DND-41 (cell line): ENCODE measurements at regions not wholly inside any gene's neighbourhood (a gene's known extent, or its start where the extent isn't known, plus 50 kb on each side); places are given as distances from the start of the nearest gene placed in this dataset.

Source experiments
- ATAC-seq: fragments of 200-7000 bp; cut with Tn5 transposase; 3 replicates; pipeline ENCODE4 v1.9.1; 2021; ENCODE audit warnings: low read depth; ENCODE audit not compliant: insufficient read depth
- DNase-seq: peaks from one replicate; pipeline ENCODE4 v3.0.0-alpha.2; 2020
- H2AFZ ChIP-seq: 2 replicates; pipeline ENCODE4 v1.6.0; 2012; ENCODE audit warnings: low read depth, low read length
- H3K27ac ChIP-seq: 2 replicates; pipeline ENCODE4 v1.5.1; 2012; ENCODE audit warnings: low read length, inconsistent platforms
- H3K27me3 ChIP-seq: fragments of 200-600 bp; sonication (generic); 2 replicates; pipeline ENCODE4 v1.6.0; 2012; ENCODE audit warnings: low read length, mild to moderate bottlenecking, inconsistent platforms; ENCODE audit not compliant: insufficient read depth, poor library complexity
- H3K36me3 ChIP-seq: 2 replicates; pipeline ENCODE4 v1.5.1; 2012; ENCODE audit warnings: low read length, inconsistent platforms; ENCODE audit not compliant: insufficient read depth
- H3K4me1 ChIP-seq: 2 replicates; pipeline ENCODE4 v1.5.1; 2012; ENCODE audit warnings: mild to moderate bottlenecking, low read length; ENCODE audit not compliant: insufficient read depth
- H3K4me2 ChIP-seq: 2 replicates; pipeline ENCODE4 v1.6.0; 2012; ENCODE audit warnings: mild to moderate bottlenecking, moderate library complexity, low read length, inconsistent platforms; ENCODE audit not compliant: insufficient read depth
- H3K4me3 ChIP-seq, 2 experiments: fragments of 200-600 bp in 1 of 2; shearing (Covaris generic) in 1 of 2; 2 replicates each; pipeline ENCODE4 v1.5.1; 2012 to 2016; ENCODE audit warnings: inconsistent platforms in 2 of 2, low read length in 2 of 2, mild to moderate bottlenecking in 2 of 2, low read depth in 1 of 2, moderate library complexity in 1 of 2
- H3K79me2 ChIP-seq: 2 replicates; pipeline ENCODE4 v1.6.0; 2012; ENCODE audit warnings: low read length, inconsistent platforms; ENCODE audit not compliant: insufficient read depth
- H3K9ac ChIP-seq: 2 replicates; pipeline ENCODE4 v1.6.0; 2012; ENCODE audit warnings: low read depth, mild to moderate bottlenecking, inconsistent platforms, low read length, moderate library complexity
- H3K9me3 ChIP-seq: 2 replicates; pipeline ENCODE4 v1.5.1; 2012; ENCODE audit warnings: low read length, moderate library complexity, mild to moderate bottlenecking, inconsistent platforms; ENCODE audit not compliant: insufficient read depth, severe bottlenecking
- H4K20me1 ChIP-seq: 2 replicates; pipeline ENCODE4 v1.6.0; 2012; ENCODE audit warnings: low read length; ENCODE audit not compliant: insufficient read depth
- CTCF ChIP-seq: IDR thresholded peaks from 2 replicates; pipeline ENCODE4 v1.5.1; 2012; ENCODE audit warnings: borderline replicate concordance, low read length, moderate library complexity, mild to moderate bottlenecking; ENCODE audit not compliant: poor library complexity, severe bottlenecking; ENCODE audit errors: extremely low read depth
- EZH2 ChIP-seq: IDR thresholded peaks from 3 replicates; pipeline ENCODE4 v1.6.1; 2012; ENCODE audit warnings: borderline replicate concordance, low read depth, mild to moderate bottlenecking, moderate library complexity, low read length, inconsistent platforms; ENCODE audit not compliant: severe bottlenecking

- H3K9me3 ChIP-seq: no peaks in the 10 kb centered on the region
- no peaks in the 10 kb centered on the region for H3K36me3 ChIP-seq
- no peak for TF ChIP-seq CTCF
- no peak for TF ChIP-seq EZH2
- no peak overlapping the region for H3K9ac ChIP-seq
- H3K27ac ChIP-seq: no peak overlapping the region
- no peak for ATAC-seq
- DNase-seq: no peak
- no peaks in the 10 kb centered on the region for H3K4me1 ChIP-seq
- no peak overlapping the region for H3K4me3 ChIP-seq
- H4K20me1 ChIP-seq: no peaks in the 10 kb centered on the region
- H3K4me2 ChIP-seq: no peak overlapping the region
- no peaks in the 10 kb centered on the region for H3K27me3 ChIP-seq
- H2AFZ ChIP-seq: no peak overlapping the region
- H3K79me2 ChIP-seq: no peaks in the 10 kb centered on the region
Observed at GRCh38 chr2:146212602-146213001, 1632.2 kb upstream of the ACVR2A start.

GRCh38 chr2:146209842-146210275 is 1635.0 kb upstream of the ACVR2A start:
- H3K4me3 ChIP-seq: no peak overlapping the region
- H4K20me1 ChIP-seq: no peaks in the 10 kb centered on the region
- TF ChIP-seq EZH2 (no peak), CTCF (no peak)
- H3K79me2 ChIP-seq: no peaks in the 10 kb centered on the region
- no peaks in the 10 kb centered on the region for H3K9me3 ChIP-seq
- no peak overlapping the region for H2AFZ ChIP-seq
- no peaks in the 10 kb centered on the region for H3K27me3 ChIP-seq
- H3K4me2 ChIP-seq: no peak overlapping the region
- H3K36me3 ChIP-seq: no peaks in the 10 kb centered on the region
- H3K4me1 ChIP-seq: no peaks in the 10 kb centered on the region
- no peak overlapping the region for H3K9ac ChIP-seq
- no peak overlapping the region for H3K27ac ChIP-seq
- ATAC-seq (no peak), DNase-seq (no peak)

- ATAC-seq (no peak), DNase-seq (no peak)
- Histone ChIP-seq H3K4me3 (no peak overlapping the region), H3K9me3 (no peaks in the 10 kb centered on the region), H3K79me2 (no peaks in the 10 kb centered on the region), H2AFZ (no peak overlapping the region), H3K4me2 (no peak overlapping the region), H3K27me3 (no peaks in the 10 kb centered on the region), H3K4me1 (no peaks in the 10 kb centered on the region), H3K36me3 (no peaks in the 10 kb centered on the region), H4K20me1 (no peaks in the 10 kb centered on the region), H3K9ac (no peak overlapping the region), H3K27ac (no peak overlapping the region)
- no peak for TF ChIP-seq CTCF
- no peak for TF ChIP-seq EZH2
Observed at GRCh38 chr2:146207901-146208300, 1636.9 kb upstream of the ACVR2A start.

- no peak overlapping the region for H3K4me3 ChIP-seq
- H4K20me1 ChIP-seq: no peaks in the 10 kb centered on the region
- no peaks in the 10 kb centered on the region for H3K79me2 ChIP-seq
- no peak overlapping the region for H2AFZ ChIP-seq
- ATAC-seq: no peak
- no peaks in the 10 kb centered on the region for H3K27me3 ChIP-seq
- no peak overlapping the region for H3K9ac ChIP-seq
- H3K4me1 ChIP-seq: no peaks in the 10 kb centered on the region
- no peak for TF ChIP-seq EZH2
- TF ChIP-seq CTCF: no peak
- DNase-seq: no peak
- no peak overlapping the region for H3K27ac ChIP-seq
- no peaks in the 10 kb centered on the region for H3K36me3 ChIP-seq
- H3K9me3 ChIP-seq: no peaks in the 10 kb centered on the region
- no peak overlapping the region for H3K4me2 ChIP-seq
Observed at GRCh38 chr2:146207417-146207816, 1637.4 kb upstream of the ACVR2A start.
